ENCODE measurements at regions not wholly inside any gene's neighbourhood (a gene's known extent, or its start where the extent isn't known, plus 50 kb on each side); places are given as distances from the start of the nearest gene placed in this dataset.
A peak's percentile ranks its signal among the peaks of the same experiment; 100 is the strongest.

DNA sequence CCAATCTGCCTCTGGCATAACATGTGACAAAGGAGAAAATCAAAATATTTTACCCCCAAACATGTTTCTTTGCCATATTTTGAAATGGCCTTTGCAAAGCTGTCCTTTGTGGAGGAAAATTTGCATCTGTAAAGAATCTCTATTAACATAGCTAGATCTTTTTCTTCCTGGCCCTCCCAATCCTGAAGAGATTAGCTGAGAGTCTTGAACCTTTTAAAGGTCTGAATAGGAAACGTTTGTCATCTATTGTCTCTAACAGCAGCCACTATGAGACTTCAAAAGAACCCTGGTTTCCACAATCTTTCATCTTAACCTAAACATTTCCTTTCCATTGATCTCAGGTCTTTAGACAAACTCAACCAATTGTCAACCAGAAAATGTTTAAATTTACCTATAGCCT, 520.9 kb upstream of the TGFBR2 start:
- no peak for TF ChIP-seq CTCF (IDR thresholded peaks at IDR 0.05; ENCODE audit: low read depth, low read length)

GRCh38 chr3:30091686-30092085, 514.7 kb upstream of the TGFBR2 start:
- Histone ChIP-seq H3K4me3 (no peak overlapping the region), H3K27ac (no peak overlapping the region), H3K36me3 (no peaks in the 10 kb centered on the region), H3K27me3 (no peaks in the 10 kb centered on the region), H3K4me1 (ENCODE audit: low read depth) (no peaks in the 10 kb centered on the region), H3K9me3 (ENCODE audit: low read depth) (no peaks in the 10 kb centered on the region)
- no peak for DNase-seq (ENCODE audit: low read depth in 1 of 2, low spot score in 1 of 2)
- no peak for TF ChIP-seq CTCF (IDR thresholded peaks at IDR 0.05; ENCODE audit: low read depth, low read length)

More for the DNA sequence above, 520.9 kb upstream of the TGFBR2 start:
- Histone ChIP-seq H3K27me3 (peaks cover 8% of the 10 kb centered on the region), H3K27ac (no peak overlapping the region), H3K36me3 (no peaks in the 10 kb centered on the region), H3K4me3 (no peak overlapping the region), H3K4me1 (ENCODE audit: low read depth) (peaks cover 15% of the 10 kb centered on the region), H3K9me3 (ENCODE audit: low read depth) (no peaks in the 10 kb centered on the region)
- no peak for DNase-seq (ENCODE audit: low read depth in 1 of 2, low spot score in 1 of 2)

DNA sequence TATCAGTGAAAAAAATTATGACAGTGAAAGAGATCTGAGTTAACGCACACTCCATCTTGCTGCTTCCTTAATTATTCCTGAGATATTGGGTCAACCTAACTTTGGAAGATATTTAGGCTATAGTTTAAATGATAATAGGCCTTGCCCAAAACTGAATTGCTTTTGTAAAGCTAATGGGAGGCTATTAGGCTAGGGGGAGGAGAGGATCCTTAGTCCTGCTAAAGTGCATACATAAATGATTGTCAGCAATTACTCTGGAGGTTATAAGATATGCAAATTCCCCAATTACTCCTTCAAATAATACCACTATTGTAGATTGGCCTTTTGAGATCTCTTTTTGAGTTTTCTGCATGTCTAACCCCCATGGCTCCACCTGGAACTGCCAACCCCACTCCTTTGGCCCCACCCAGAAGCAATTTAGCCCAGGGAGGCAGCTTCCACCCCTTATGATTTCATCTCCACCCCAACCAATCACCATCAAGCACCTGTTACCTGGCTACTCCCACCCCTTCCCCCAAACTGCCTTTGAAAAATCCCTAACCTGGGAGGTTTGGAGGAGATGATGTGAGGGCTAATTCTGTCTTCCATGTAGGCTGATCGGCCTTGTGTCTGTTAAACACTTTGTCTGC, 509.3 kb upstream of the TGFBR2 start:
- Histone ChIP-seq H3K9me3 (ENCODE audit: low read depth) (no peaks in the 10 kb centered on the region), H3K27ac (no peak overlapping the region), H3K27me3 (no peaks in the 10 kb centered on the region), H3K36me3 (no peaks in the 10 kb centered on the region), H3K4me3 (no peak overlapping the region), H3K4me1 (ENCODE audit: low read depth) (no peaks in the 10 kb centered on the region)
- no peak for DNase-seq (ENCODE audit: low read depth in 1 of 2, low spot score in 1 of 2)
- no peak for TF ChIP-seq CTCF (IDR thresholded peaks at IDR 0.05; ENCODE audit: low read depth, low read length)

DNA sequence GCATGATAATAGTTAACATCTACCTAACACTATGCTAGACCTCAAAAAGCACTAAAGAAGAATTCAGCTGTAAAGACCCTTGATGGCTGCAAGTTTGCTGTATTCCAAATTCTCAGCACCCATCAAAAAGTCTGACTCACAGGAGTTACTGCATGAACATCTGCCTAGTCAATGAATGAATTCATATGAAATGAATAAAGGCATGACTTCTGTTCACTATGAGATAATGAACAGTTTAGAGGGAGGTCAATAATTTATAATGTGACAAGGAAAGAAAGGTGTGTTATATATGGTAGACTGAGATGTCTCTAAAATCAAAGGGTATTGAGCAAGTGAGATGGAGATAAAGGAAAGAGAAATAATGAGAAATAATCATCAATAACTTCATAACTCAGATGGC, 508.2 kb upstream of the TGFBR2 start:
- no peak overlapping the region for H3K27ac ChIP-seq
- no peak overlapping the region for H3K4me3 ChIP-seq
- DNase-seq (ENCODE audit: low read depth in 1 of 2, low spot score in 1 of 2) = no peak
- no peaks in the 10 kb centered on the region for H3K36me3 ChIP-seq
- no peaks in the 10 kb centered on the region for H3K27me3 ChIP-seq
- H3K9me3 ChIP-seq (ENCODE audit: low read depth) = no peaks in the 10 kb centered on the region
- no peak for TF ChIP-seq CTCF (IDR thresholded peaks at IDR 0.05; ENCODE audit: low read depth, low read length)
- H3K4me1 ChIP-seq (ENCODE audit: low read depth) = no peaks in the 10 kb centered on the region

GRCh38 chr3:30098653-30099455, 507.5 kb upstream of the TGFBR2 start:
- no peak for TF ChIP-seq CTCF (IDR thresholded peaks at IDR 0.05; ENCODE audit: low read depth, low read length)
- H3K9me3 ChIP-seq (ENCODE audit: low read depth) = no peaks in the 10 kb centered on the region
- H3K36me3 ChIP-seq = no peaks in the 10 kb centered on the region
- H3K27ac ChIP-seq = no peak overlapping the region
- no peak overlapping the region for H3K4me3 ChIP-seq
- peak in 1 of 2 donors; percentile 72 for DNase-seq (ENCODE audit: low read depth in 1 of 2, low spot score in 1 of 2)
- no peaks in the 10 kb centered on the region for H3K27me3 ChIP-seq
- no peaks in the 10 kb centered on the region for H3K4me1 ChIP-seq (ENCODE audit: low read depth)

All from cardiac muscle cell (in vitro differentiated cells and primary cell).